Loucy (cell line): ENCODE measurements at regions not wholly inside any gene's neighbourhood (a gene's known extent, or its start where the extent isn't known, plus 50 kb on each side); places are given as distances from the start of the nearest gene placed in this dataset.

Experiments used
- H2AFZ ChIP-seq: fragments of 200-600 bp; sonication (generic); 2 replicates; pipeline ENCODE4 v1.6.0; 2016; ENCODE audit warnings: antibody characterized with exemption, mild to moderate bottlenecking, low read length, moderate library complexity
- H3F3A ChIP-seq: fragments of 200-600 bp; 2 replicates; pipeline ENCODE4 v1.6.0; 2016; ENCODE audit warnings: antibody characterized with exemption, low read depth, mild to moderate bottlenecking
- H3K27me3 ChIP-seq: fragments of 200-600 bp; sonication (generic); 2 replicates; pipeline ENCODE4 v1.6.1; 2014; ENCODE audit warnings: low read length, mild to moderate bottlenecking; ENCODE audit not compliant: insufficient read depth, poor library complexity, severe bottlenecking
- H3K36me3 ChIP-seq: fragments of 200-600 bp; sonication (generic); 2 replicates; pipeline ENCODE4 v1.6.1; 2016; ENCODE audit warnings: low read length; ENCODE audit not compliant: insufficient read depth
- H3K4me1 ChIP-seq: fragments of 200-600 bp; sonication (generic); 2 replicates; pipeline ENCODE4 v1.5.1; 2014; ENCODE audit warnings: low read length, mild to moderate bottlenecking; ENCODE audit not compliant: insufficient read depth, poor library complexity, severe bottlenecking
- H3K4me2 ChIP-seq: fragments of 200-600 bp; sonication (generic); 2 replicates; pipeline ENCODE4 v1.6.0; 2014; ENCODE audit warnings: antibody characterized with exemption, low read length, low read depth, mild to moderate bottlenecking; ENCODE audit not compliant: poor library complexity, severe bottlenecking
- H3K4me3 ChIP-seq: fragments of 200-600 bp; sonication (generic); 2 replicates; pipeline ENCODE4 v1.5.1; 2014; ENCODE audit warnings: low read length, mild to moderate bottlenecking, mixed read lengths; ENCODE audit not compliant: poor library complexity, severe bottlenecking
- H3K79me2 ChIP-seq: fragments of 200-600 bp; sonication (generic); 2 replicates; pipeline ENCODE4 v1.6.1; 2014; ENCODE audit warnings: low read length; ENCODE audit not compliant: insufficient read depth
- H3K9ac ChIP-seq: fragments of 200-600 bp; sonication (generic); 2 replicates; pipeline ENCODE4 v1.6.0; 2014; ENCODE audit warnings: mild to moderate bottlenecking, low read depth, low read length, moderate library complexity; ENCODE audit not compliant: poor library complexity, severe bottlenecking
- H3K9me2 ChIP-seq: fragments of 200-600 bp; sonication (generic); replicated peaks from 2 replicates; pipeline ENCODE4 v1.6.1; 2016; ENCODE audit warnings: low read depth, low read length, mixed read lengths
- H3K9me3 ChIP-seq: fragments of 200-600 bp; sonication (generic); 2 replicates; pipeline ENCODE4 v1.6.1; 2014; ENCODE audit warnings: mild to moderate bottlenecking, antibody characterized with exemption, low read length, low read depth; ENCODE audit not compliant: insufficient read depth
- H4K20me1 ChIP-seq: fragments of 200-600 bp; sonication (generic); 2 replicates; pipeline ENCODE4 v1.6.0; 2014; ENCODE audit warnings: antibody characterized with exemption, low read length, mild to moderate bottlenecking; ENCODE audit not compliant: insufficient read depth, poor library complexity, severe bottlenecking
- CTCF ChIP-seq: fragments of 200-600 bp; sonication (generic); conservative IDR thresholded peaks from 2 replicates; pipeline ENCODE4 v1.5.1; 2014; ENCODE audit warnings: mild to moderate bottlenecking, antibody characterized with exemption, low read length
- EZH2phosphoT487 ChIP-seq: fragments of 200-600 bp; IDR thresholded peaks from 2 replicates; pipeline ENCODE4 v1.6.1; 2018; ENCODE audit warnings: antibody characterized with exemption, mild to moderate bottlenecking, moderate library complexity, borderline replicate concordance

- H2AFZ ChIP-seq: no peak overlapping the region
- H3K4me3 ChIP-seq: no peak overlapping the region
- no peaks in the 10 kb centered on the region for H3K79me2 ChIP-seq
- H3K36me3 ChIP-seq: no peaks in the 10 kb centered on the region
- peaks cover 10% of the 10 kb centered on the region for H3K4me1 ChIP-seq
- no peak for TF ChIP-seq EZH2phosphoT487
- no peak for TF ChIP-seq CTCF
- no peak overlapping the region for H3K4me2 ChIP-seq
- no peaks in the 10 kb centered on the region for H3K9me2 ChIP-seq
- H3K27me3 ChIP-seq: no peaks in the 10 kb centered on the region
- H3K9ac ChIP-seq: no peak overlapping the region
- H3F3A ChIP-seq: no peaks in the 10 kb centered on the region
- H3K9me3 ChIP-seq: no peaks in the 10 kb centered on the region
- no peaks in the 10 kb centered on the region for H4K20me1 ChIP-seq
Observed at GRCh38 chr10:124344266-124344590, 74.5 kb downstream of the OAT start.

GRCh38 chr10:124343351-124344265, 75.1 kb downstream of the OAT start:
- no peaks in the 10 kb centered on the region for H3F3A ChIP-seq
- H3K79me2 ChIP-seq: no peaks in the 10 kb centered on the region
- H3K4me1 ChIP-seq: peaks cover 10% of the 10 kb centered on the region
- no peaks in the 10 kb centered on the region for H4K20me1 ChIP-seq
- no peaks in the 10 kb centered on the region for H3K36me3 ChIP-seq
- TF ChIP-seq EZH2phosphoT487 (no peak), CTCF (no peak)
- no peak overlapping the region for H3K9ac ChIP-seq
- H3K4me3 ChIP-seq: no peak overlapping the region
- no peak overlapping the region for H2AFZ ChIP-seq
- H3K27me3 ChIP-seq: no peaks in the 10 kb centered on the region
- H3K9me2 ChIP-seq: no peaks in the 10 kb centered on the region
- H3K4me2 ChIP-seq: no peak overlapping the region
- H3K9me3 ChIP-seq: no peaks in the 10 kb centered on the region

- H3K4me1 ChIP-seq: peaks cover 10% of the 10 kb centered on the region
- H3K9ac ChIP-seq: no peak overlapping the region
- no peak overlapping the region for H3K4me2 ChIP-seq
Observed at GRCh38 chr10:124342821-124343170, 75.9 kb downstream of the OAT start.

More at GRCh38 chr10:124342821-124343170, 75.9 kb downstream of the OAT start:
- Histone ChIP-seq H3K79me2 (no peaks in the 10 kb centered on the region), H3F3A (no peaks in the 10 kb centered on the region), H3K9me3 (no peaks in the 10 kb centered on the region), H3K9me2 (no peaks in the 10 kb centered on the region), H3K27me3 (no peaks in the 10 kb centered on the region), H4K20me1 (no peaks in the 10 kb centered on the region), H2AFZ (no peak overlapping the region), H3K4me3 (no peak overlapping the region), H3K36me3 (no peaks in the 10 kb centered on the region)
- no peak for TF ChIP-seq EZH2phosphoT487
- no peak for TF ChIP-seq CTCF
